Stromal cell of bone marrow (primary cell): ENCODE measurements at regions not wholly inside any gene's neighbourhood (a gene's known extent, or its start where the extent isn't known, plus 50 kb on each side); places are given as distances from the start of the nearest gene placed in this dataset.
"Not testable (repeated sequence)": the region's sequence is repeated elsewhere in the genome, so short reads cannot be mapped to it uniquely, and the experiment has no call there.

Source experiments
- DNase-seq: peaks from one replicate; pipeline ENCODE4 v3.0.0-alpha.2; 2012; ENCODE audit warnings: low read depth

GRCh38 chr10:20656886-20657285, 240.2 kb downstream of the NEBL start:
- no peak for DNase-seq

DNA sequence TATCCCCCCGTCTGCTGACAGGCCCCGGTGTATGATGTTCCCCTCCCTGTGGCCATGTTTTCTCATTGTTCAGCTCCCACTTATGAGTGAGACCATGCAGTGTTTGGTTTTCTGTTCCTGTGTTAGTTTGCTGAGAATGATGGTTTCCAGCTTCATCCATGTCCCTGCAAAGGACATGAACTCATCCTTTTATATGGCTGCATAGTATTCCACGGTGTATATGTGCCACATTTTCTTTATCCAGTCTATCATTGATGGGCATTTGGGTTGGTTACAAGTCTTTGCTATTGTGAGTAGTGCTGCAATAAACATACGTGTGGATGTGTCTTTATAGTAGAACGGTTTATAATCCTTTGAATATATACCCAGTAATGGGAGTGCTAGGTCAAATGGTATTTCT, 244.7 kb downstream of the NEBL start:
- not testable (repeated sequence) for DNase-seq

GRCh38 chr10:20648263-20648874, 248.7 kb downstream of the NEBL start:
- DNase-seq: no peak

DNA sequence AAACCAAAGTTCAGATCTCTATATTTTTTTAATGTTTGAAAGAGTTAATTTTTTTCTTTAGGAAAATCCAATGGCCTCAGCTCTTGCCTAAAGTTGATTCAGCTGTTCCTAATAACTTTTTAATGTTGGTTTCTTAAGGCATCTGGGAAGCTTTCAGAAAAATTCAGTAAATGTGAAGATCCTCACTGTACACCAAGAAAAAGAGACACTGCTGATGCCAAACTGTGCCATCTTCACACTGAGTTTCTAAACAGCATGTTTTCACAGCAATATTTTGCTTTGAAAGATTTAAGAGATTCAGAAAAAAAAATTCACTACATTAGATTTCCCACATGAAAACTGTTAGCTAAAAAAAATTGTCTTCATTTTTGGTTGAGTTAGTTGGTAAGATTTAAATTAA, 249.4 kb downstream of the NEBL start:
- no peak for DNase-seq

DNA sequence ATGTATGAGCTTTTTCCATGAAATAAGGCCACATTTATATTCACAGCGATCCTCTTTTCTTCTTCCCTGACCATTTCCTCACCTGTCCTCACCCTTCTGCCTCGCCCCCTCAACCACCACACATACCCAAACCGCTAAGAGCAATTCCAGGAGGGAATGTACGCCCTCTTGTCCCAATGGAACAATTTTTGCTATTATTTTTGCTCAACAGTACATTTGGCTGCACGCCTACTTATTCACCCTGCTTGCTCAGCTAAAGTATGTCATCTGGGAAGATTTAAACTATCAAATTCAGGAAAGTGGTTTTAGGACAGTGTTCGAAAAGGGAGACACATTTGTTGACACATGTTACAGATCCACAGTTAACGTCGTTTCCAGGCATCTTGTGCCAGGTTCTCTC, 252.7 kb downstream of the NEBL start:
- peak; percentile 13 for DNase-seq

- no peak for DNase-seq
Measured at GRCh38 chr10:20641605-20642004, 255.5 kb downstream of the NEBL start.

DNA sequence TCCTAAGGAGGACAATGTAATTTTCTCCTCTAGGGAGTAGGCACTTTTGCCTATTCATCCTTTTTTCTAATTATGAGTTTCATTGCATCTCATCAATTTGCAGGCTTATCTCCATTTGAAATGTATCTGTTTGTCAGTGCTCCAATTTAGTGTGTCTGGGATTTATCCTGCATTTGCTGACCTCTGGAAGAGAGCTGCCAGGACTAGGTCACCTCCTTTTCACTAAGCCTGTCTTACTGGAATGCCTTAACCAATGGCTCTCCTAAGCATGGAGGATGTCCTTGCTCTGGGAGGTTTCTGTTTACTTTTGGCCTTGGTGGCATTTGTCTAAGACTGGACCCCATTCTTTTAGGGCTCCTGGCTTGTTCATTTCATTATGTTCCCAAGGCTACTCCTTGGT, 261.5 kb downstream of the NEBL start:
- no peak for DNase-seq

GRCh38 chr10:20634839-20635238, 262.3 kb downstream of the NEBL start:
- no peak for DNase-seq

DNA sequence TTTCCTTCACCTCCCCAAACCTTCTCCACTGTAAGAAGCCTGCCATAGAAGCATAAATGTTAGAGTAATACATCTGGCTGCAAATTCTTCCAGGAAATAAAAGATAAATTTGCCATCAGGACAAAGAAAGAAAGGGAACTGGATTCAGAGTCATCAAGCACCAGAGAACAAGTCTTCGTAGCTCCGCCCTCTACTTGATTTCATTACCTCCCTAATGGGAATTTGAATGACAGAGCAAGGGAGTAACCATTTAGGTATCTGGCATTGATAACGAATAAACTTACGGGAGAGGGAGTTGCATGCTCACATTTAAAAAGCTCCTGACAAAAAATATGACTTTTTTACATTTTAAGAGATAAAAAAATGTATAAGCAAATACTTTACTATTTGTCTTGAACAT, 263.4 kb downstream of the NEBL start:
- DNase-seq: no peak

- no peak for DNase-seq
Measured at GRCh38 chr10:20632696-20633095, 264.4 kb downstream of the NEBL start.

- no peak for DNase-seq
Measured at GRCh38 chr10:20631229-20631628, 265.9 kb downstream of the NEBL start.

DNA sequence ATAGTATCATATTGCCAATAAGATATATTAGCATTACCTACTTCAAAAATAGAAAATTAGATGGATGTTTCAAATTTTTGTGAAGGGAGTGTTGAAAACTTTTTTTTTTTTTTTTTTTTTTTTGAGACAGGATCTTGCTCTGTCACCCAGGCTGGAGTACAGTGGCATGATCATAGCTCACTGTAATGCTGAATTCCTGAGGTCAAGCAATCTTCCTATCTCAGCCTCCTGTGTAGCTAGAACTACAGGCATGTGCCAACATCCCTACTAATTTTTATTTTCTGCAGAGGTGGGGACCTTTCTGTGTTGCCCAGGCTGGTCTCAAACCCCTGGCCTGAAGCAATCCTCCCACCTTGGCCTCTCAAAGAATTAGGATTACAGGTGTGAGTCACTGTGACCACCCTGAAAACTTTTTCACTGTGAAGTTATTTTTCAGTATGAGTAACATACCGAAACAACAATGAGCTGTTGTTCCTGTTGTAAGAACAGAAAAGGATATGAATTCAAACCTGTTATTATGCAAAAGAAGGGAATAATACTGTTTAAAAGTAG, 266.9 kb downstream of the NEBL start:
- DNase-seq: no peak

DNA sequence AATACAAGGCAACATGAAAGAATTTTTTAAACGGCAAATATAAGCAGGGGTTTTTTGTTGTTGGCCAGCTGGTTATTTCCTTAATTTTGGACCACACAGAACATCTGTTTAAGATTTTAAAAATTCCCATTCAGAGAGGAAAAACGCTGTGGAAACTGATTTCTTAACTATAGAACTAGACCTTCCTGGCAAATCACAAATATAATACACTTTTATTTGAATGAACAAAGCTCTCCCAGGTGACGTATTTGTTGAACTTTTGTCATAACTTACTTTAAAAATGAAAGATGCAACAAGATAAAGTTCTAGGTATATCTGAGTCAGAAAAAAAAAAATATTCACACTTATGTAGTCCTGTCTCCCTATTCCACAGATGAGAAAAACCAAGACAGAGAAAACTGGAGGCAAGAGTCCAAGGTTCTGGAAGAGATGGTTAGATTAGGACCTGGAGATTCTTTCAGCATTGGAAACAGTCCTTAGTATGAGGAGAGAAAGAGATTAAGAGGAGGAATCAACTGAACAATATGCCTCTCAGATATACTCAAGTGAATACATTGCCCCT, 269.1 kb downstream of the NEBL start:
- no peak for DNase-seq

DNA sequence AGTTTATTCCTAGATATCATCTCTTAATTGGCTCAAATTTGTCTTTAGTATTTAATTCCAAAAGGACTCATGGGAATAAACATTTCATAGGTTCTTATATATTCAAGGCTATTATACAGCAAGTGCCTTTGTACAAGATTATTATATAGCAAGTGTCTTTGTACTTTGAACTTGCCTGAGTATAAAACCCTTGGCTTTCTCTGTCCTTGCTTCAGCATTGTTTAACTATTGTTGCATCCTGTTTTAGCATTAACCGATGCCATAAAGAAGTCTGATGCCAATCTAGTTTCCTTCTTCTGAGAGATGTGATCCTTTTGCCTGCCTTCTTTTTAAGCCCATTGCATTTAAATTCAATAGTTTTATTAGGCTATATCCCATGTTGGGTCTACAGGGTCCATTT, 270.0 kb downstream of the NEBL start:
- DNase-seq: no peak

DNA sequence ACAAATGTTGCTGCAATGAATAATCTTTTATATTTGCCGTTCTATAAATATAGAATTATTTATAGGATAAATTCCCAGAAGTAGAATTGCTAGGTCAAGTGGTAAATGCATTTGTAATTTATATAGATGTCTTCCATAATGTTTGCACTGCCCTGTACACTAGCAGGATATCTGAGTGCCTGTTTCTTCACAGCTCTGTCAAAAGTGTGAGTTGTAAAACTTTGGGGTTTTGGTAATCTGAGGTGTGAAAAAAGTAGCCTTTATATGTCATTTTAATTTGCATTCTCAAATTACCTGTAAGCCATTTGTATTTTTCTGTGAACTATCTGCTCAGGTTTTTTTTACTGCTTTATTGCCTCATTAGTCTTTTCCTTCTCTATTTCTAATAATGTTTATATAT, 271.2 kb downstream of the NEBL start:
- DNase-seq: no peak

- peak; percentile 69 for DNase-seq
Measured at GRCh38 chr10:20624642-20625041, 272.5 kb downstream of the NEBL start.

- no peak for DNase-seq
Measured at GRCh38 chr10:20623546-20623945, 273.6 kb downstream of the NEBL start.

DNA sequence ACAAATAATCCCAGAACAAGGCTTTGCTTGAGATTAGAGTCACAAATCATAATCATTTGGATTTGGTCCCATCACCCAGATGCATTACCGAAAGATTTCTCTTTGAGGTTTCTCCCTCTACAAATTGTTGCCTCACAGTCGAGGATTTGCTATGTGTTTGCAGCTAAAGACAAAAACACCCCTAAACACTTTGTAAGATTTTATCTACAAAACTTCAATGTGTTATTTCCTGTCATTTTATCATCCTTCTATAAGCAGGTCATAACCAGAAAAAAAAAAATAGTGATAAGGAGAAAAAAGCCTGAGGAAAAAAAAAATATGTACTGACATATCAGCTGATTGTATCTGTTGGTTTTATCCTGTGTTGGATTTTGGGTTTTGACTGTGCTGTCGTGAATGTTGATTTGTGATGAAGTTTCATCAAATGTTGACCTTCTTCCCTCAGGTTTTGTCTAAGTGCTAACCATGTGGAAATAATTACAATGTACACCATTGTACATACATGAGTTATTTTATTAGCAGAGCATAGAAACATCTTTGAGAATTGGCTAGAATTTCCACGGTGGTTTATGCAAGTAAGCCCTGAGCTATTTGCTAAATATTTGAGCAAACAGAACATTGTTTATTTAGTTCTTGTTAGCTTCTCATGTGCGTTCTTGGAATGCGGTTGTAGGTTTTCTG, 274.4 kb downstream of the NEBL start:
- DNase-seq: peak; percentile 40

DNA sequence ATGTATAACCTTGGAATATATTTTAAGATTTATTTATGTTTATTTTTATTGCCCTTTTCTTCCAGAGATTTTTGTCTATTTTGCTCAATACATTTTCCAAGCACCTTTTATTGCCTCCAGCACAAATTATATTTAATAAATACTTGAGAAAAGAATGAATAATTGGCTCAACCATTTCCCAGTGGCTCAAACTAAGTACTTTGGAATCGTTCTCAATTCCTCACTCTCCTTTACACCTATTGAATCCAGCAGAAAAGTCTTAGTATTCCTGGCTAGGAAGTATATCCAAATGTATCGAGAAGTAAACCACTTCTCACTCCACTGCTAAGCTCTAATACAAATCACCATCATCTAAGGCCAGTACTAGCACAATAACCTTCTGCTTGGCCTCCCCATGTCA, 276.1 kb downstream of the NEBL start:
- DNase-seq: no peak

GRCh38 chr10:20618011-20618547, 279.0 kb downstream of the NEBL start:
- DNase-seq: no peak

DNA sequence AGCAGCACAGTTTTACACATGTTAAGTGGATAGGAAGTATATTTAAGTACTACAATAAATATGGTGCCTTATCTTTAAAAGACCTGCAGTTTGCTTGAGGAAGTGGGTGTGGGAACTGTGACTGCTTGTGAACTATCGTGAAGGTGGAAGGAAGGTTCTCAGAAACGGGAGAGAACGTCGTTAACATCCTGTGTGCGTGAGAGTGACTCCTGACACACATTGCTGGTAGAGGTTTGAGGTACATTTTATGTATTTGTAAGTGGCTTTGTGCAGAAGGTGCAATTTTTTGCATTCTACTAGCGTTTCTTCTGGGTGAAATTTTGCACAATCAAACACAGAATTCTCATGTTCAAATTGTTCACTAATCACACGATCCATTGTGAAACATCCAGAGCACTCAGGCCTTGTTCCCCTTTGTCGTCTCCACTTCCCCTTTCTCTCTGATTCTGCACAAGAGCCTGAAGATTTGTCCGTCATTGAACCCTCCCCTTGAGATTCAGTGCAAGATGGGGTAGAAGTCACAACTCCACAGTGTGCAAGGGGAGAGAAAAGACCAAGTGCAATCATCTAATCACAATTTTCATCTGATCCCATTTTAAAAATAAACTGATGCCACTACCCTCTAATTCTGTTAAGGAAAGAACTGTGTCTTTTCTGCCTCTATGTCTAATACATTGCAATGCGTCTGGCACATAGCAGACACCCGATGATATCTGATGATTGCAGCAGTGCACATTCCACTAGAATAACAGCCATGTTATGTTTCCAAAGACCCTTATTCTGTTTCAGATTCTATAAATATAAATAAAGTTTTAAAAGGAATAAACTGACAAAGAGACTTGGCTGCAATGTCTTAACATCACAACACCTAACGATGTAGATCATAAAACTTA, 279.9 kb downstream of the NEBL start:
- DNase-seq: no peak

DNA sequence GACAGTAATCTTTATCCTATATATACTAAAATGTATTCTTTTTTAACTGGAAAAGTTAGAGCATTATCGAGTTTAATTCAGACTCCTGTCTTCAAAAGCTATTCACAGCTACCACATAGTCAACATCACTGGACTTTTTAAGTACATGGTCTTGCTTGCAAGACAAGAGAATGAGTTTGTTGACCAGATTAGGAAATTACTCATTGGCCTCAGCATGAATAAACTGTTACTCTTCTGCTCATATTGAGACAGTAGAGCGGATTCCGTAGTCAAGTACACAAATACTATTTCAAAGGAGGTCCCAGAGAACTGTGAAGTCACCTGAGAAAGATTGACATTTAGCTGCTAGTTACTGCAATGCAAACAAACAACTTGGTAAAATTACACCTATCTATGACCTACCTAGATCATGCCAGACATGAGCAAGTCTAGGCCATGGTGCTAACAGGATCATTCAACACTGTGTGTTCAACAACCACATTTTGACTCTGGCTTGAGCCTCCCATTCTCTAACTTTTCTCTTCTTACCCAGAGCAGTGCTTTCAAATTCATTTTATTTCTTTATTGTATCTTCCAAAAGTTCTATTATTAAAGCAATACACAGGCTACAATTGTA, 280.9 kb downstream of the NEBL start:
- DNase-seq: no peak
